ENCODE measurements at regions not wholly inside any gene's neighbourhood (a gene's known extent, or its start where the extent isn't known, plus 50 kb on each side); places are given as distances from the start of the nearest gene placed in this dataset.

DNA sequence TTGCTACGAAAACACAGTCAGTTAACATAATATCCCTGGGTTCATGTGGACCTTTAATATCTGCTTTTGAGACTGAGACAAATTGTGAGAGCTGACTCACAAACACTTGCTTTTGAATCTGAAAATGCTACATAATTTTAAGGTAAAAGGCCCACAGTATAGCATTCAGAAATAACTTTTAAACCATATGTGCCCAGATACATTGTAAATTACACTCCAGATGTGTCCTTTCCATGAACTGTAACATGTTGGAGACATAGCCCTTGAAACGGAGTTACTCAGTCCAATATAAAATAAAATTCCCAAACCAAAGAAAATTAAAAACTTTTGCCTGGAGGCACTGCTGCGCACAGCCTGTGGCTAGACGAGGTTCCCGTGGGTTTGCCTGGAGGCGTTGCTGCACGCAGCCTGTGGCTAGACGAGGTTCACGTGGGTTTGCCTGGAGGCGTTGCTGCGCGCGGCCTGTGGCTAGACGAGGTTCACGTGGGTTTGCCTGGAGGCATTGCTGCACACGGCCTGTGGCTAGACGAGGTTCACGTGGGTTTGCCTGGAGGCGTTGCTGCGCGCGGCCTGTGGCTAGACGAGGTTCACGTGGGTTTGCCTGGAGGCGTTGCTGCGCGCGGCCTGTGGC lies 131.9 kb upstream of the ALKAL2 start:
- POLR2A ChIA-PET: no interaction called here
- DNase-seq (ENCODE audit: extremely low spot score): no peak
- CTCF ChIA-PET: no interaction called here
- TF ChIP-seq, protein P1, sequence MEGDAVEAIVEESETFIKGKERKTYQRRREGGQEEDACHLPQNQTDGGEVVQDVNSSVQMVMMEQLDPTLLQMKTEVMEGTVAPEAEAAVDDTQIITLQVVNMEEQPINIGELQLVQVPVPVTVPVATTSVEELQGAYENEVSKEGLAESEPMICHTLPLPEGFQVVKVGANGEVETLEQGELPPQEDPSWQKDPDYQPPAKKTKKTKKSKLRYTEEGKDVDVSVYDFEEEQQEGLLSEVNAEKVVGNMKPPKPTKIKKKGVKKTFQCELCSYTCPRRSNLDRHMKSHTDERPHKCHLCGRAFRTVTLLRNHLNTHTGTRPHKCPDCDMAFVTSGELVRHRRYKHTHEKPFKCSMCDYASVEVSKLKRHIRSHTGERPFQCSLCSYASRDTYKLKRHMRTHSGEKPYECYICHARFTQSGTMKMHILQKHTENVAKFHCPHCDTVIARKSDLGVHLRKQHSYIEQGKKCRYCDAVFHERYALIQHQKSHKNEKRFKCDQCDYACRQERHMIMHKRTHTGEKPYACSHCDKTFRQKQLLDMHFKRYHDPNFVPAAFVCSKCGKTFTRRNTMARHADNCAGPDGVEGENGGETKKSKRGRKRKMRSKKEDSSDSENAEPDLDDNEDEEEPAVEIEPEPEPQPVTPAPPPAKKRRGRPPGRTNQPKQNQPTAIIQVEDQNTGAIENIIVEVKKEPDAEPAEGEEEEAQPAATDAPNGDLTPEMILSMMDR (IDR thresholded peaks at IDR 0.05; ENCODE audit: control extremely low read depth, extremely low read depth, low read depth, missing control alignments): no peak

DNA sequence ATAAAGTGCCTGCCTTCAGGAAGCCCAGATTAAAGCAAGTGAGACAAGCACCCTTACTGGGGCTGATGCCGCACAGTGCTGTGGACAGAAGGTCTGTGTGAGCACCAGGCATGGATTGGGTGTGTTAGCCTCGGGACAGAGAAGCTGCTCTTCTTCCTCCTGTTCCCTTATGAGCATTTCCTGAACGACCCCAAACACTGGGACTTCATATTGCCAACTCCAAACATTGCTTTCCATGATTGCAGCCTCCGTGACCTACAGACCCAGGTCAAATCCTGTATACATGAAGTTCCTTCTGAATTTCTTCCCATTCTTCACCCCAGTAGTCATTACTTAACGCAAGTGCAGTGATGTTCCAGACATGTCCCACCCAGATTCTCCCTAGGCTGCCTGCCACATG lies 129.8 kb upstream of the ALKAL2 start:
- CTCF ChIA-PET: no interaction called here
- DNase-seq (ENCODE audit: extremely low spot score): no peak
- POLR2A ChIA-PET: no interaction called here
- TF ChIP-seq, protein P1 (IDR thresholded peaks at IDR 0.05; ENCODE audit: control extremely low read depth, extremely low read depth, low read depth, missing control alignments): no peak

DNA sequence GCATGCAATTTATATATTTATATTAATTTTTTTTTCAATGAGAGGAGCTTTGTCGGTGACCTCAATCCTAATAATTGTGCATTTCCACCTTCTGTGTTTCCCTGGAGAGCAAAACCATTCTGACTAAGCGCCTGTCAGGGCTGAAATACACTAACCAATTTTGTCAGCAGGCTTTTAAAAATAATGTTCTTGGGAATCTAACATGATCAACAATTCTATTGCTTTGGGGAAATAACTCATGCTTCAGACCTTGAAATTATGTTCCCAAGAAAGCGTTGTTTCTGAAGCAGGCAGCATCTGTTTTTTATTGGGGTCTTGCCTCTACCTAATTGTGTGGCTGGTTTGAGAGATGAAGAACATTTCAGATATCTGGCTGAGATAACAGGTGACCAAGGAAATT lies 129.1 kb upstream of the ALKAL2 start:
- TF ChIP-seq, protein P1 (IDR thresholded peaks at IDR 0.05; ENCODE audit: control extremely low read depth, extremely low read depth, low read depth, missing control alignments): no peak
- no peak for DNase-seq (ENCODE audit: extremely low spot score)
- CTCF ChIA-PET: no interaction called here
- POLR2A ChIA-PET: no interaction called here

DNA sequence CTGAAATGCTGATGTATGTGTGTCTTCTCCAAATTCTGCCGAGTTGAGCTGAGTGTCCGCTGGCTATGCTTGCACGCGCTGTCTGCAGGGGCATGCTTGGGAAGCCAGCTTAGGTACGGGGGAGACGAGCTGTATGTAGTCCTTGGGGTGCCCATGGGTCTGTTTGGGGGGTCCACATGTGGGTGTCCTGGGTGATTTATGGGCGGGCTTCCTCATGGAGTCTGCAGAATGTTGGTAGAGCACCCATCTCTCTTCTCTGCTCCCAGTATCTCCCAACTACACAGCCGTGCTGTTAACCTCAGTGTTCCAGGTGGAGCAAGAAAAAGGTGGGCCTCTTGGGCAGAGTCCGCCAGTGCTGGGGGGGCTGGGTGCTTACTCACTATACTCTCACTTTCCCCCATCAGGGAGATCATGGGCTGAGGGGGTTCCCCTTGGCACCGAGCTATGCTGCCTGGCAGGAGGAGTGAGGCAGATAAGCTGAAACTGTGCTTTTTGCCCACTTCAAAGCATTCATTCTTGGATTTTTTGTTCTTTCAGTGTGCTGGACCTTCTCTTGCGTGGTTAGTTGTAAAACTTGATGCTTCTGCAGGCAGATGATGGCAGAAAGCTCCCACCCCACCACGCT lies 128.2 kb upstream of the ALKAL2 start:
- POLR2A ChIA-PET: no interaction called here
- CTCF ChIA-PET: no interaction called here
- no peak for DNase-seq (ENCODE audit: extremely low spot score)
- TF ChIP-seq, protein P1 (IDR thresholded peaks at IDR 0.05; ENCODE audit: control extremely low read depth, extremely low read depth, low read depth, missing control alignments): no peak

DNA sequence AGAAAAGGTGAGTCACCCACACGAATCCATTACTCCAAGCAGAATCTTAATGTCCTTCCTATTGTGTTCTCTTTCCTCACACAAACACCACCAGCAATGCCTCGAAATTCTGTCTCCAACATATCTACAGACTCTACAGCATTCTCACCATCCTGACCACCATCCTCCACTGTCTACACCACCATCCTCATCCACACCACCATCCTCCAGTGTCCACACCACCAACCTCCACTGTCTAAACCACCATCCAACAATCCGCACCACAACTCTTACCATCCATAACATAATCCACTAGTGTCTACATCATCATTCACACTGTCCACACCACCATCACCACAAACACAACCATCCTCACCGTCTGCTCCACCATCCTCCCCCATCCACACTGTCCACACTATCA lies 121.6 kb upstream of the ALKAL2 start:
- TF ChIP-seq, protein P1 (IDR thresholded peaks at IDR 0.05; ENCODE audit: control extremely low read depth, extremely low read depth, low read depth, missing control alignments): no peak
- POLR2A ChIA-PET: no interaction called here
- CTCF ChIA-PET: no interaction called here
- no peak for DNase-seq (ENCODE audit: extremely low spot score)

DNA sequence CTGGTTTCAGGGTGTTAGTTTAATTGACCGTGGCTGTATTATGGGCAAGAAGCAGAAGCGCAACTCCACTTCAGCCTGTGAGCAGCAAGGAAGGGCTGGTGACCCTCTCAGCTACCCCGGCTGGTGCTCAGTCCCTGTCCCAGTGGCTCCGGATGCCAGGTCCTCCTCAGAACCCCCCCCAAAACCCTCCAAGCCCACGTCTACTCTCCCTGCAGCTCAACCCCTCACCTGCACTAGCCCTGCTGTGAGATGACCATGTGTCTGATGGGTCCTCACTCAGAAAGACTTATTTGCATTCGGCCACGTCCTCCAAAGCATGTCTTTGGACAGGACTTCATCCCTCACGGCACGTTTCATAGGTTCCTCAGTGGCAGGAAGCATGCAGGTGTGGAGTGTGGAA lies 119.7 kb upstream of the ALKAL2 start:
- ChIA-PET CTCF (interaction anchor here (0.8 kb wide), 1 partner anchor 214 kb away, joined by 3 read pairs; no protein-coding TSS in a partner anchor), POLR2A (no interaction called here)
- DNase-seq (ENCODE audit: extremely low spot score): no peak
- TF ChIP-seq, protein P1 (IDR thresholded peaks at IDR 0.05; ENCODE audit: control extremely low read depth, extremely low read depth, low read depth, missing control alignments): no peak
